Erythroblast (primary cell): ENCODE measurements at regions not wholly inside any gene's neighbourhood (a gene's known extent, or its start where the extent isn't known, plus 50 kb on each side); places are given as distances from the start of the nearest gene placed in this dataset.

Source experiments
- GATA1 ChIP-seq: IDR thresholded peaks from 2 replicates; pipeline ENCODE4 v1.6.1; 2011; ENCODE audit warnings: low read depth, mild to moderate bottlenecking, control low read depth, low read length, moderate library complexity
- POLR2A ChIP-seq: IDR thresholded peaks from 2 replicates; pipeline ENCODE4 v1.6.1; 2011; ENCODE audit warnings: mild to moderate bottlenecking, low read length

GRCh38 chr5:136793300-136793699 is 428.0 kb upstream of the TRPC7 start:
- TF ChIP-seq POLR2A: no peak
- no peak for TF ChIP-seq GATA1
